NK-92 (cell line): ENCODE measurements at regions not wholly inside any gene's neighbourhood (a gene's known extent, or its start where the extent isn't known, plus 50 kb on each side); places are given as distances from the start of the nearest gene placed in this dataset.

Source experiments
- DNase-seq: peaks from one replicate; lab custom pipeline; 2025; ENCODE audit not compliant: unreplicated experiment; lab: John Stamatoyannopoulos, UW

- no peak for DNase-seq
These were observed 1054.3 kb upstream of the TENM4 start for GRCh38 chr11:80495116-80495515.

- no peak for DNase-seq
These were observed 1047.1 kb upstream of the TENM4 start for GRCh38 chr11:80487952-80488351.

GRCh38 chr11:80486678-80487077, 1045.8 kb upstream of the TENM4 start:
- DNase-seq = no peak

GRCh38 chr11:80477178-80477577, 1036.3 kb upstream of the TENM4 start:
- no peak for DNase-seq

- no peak for DNase-seq
These were observed 1032.7 kb upstream of the TENM4 start for GRCh38 chr11:80473562-80473961.

- no peak for DNase-seq
These were observed 1029.0 kb upstream of the TENM4 start for GRCh38 chr11:80469871-80470270.

DNA sequence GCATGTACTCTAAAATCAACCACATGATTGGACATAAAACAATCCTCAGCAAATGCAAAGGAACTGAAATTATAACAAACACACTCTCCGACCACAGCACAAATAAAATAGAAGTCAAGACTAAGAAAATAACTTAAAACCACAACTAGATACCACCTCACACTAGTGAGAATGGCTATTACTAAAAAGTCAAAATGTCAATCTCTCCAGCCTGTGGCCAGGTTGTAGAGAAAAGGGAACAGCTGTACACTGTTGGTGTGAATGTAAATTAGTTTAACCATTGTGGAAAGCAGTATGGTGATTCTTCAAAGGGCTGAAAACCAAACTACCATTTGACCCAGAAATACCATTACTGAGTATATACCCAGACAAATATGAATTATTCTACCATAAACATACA, 1025.7 kb upstream of the TENM4 start:
- DNase-seq = no peak

GRCh38 chr11:80462211-80462610, 1021.4 kb upstream of the TENM4 start:
- no peak for DNase-seq

GRCh38 chr11:80458376-80458775, 1017.5 kb upstream of the TENM4 start:
- no peak for DNase-seq

GRCh38 chr11:80457823-80458222, 1017.0 kb upstream of the TENM4 start:
- DNase-seq = no peak

GRCh38 chr11:80455818-80456217, 1015.0 kb upstream of the TENM4 start:
- DNase-seq = no peak

DNA sequence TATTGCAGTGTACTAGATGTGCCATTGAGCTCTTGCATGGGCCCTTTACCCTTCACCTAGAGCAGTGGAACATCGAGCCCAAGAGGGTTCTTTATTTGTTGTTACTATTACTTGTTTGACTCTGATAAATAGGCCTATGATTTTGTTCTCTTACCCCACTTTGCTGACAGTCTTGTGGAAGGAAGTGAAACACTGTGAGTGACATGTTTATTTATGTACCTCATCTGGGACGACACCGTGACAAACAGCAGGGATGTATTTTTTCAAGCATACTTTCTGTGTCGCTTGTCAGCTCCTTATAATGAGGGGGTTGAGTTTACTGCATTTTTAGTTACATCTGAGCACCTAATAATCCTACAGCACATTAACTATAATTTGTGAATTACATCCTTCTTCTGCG, 1010.3 kb upstream of the TENM4 start:
- DNase-seq = no peak

GRCh38 chr11:80448709-80449108, 1007.9 kb upstream of the TENM4 start:
- DNase-seq = no peak

GRCh38 chr11:80443177-80443576, 1002.3 kb upstream of the TENM4 start:
- no peak for DNase-seq

DNA sequence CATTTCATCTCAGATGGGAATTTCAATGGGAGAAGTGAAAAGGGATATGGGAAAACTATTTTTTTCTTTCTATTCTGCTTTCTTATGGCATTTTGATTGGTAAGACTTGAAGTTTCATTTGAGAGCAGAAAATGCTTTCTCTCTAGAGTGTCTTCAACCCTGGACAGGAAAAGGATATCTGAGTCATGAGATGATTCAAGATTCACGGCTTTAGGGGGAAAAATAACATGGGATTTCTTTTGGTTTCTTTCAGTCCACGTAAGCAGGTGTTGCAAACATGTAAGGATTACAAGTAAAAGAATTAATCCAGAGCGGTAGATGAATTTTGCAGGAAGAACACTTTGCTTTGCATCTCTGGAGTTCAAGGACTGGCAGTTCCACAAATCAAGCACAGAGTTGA, 1001.0 kb upstream of the TENM4 start:
- DNase-seq = no peak

DNA sequence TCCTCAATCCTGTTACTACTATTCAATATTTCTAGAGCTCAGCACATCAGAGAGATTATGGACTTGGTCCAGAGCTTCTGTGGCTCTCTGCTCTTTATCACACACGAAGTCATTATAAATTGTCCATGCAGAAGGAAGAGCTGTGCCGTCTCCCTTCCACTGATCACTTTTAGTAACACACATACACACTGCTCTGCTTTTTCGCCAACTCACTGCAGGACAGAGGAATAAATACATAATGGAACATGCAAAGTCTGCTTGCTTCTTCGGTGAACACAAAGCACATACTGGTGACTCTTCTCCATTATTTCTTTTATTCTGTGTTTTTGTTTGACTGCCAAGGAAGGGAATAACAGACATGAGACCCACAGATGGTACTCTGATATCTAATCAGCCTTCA, 1000.0 kb upstream of the TENM4 start:
- DNase-seq = no peak

- no peak for DNase-seq
These were observed 995.7 kb upstream of the TENM4 start for GRCh38 chr11:80436547-80436946.

GRCh38 chr11:80435345-80435744, 994.5 kb upstream of the TENM4 start:
- no peak for DNase-seq

DNA sequence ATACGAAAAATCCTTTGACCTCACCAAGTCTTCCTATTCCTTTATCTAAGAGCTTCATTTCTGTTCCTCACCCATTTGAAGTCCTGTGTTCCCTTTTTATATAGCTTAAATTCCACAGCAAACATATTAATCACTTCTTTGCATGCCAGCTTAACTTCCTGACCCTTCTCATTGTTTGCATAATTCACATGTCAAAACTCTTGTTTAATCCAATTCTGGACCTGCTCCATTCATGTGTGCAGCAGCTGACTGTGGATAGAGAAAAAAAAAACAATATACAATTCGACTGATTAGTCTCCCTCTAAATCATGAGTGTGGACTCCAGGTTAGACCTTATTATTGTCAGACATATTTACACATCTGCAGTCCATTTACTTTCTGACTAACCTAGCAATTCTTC, 991.2 kb upstream of the TENM4 start:
- no peak for DNase-seq

- DNase-seq = no peak
These were observed 983.3 kb upstream of the TENM4 start for GRCh38 chr11:80424012-80424695.

DNA sequence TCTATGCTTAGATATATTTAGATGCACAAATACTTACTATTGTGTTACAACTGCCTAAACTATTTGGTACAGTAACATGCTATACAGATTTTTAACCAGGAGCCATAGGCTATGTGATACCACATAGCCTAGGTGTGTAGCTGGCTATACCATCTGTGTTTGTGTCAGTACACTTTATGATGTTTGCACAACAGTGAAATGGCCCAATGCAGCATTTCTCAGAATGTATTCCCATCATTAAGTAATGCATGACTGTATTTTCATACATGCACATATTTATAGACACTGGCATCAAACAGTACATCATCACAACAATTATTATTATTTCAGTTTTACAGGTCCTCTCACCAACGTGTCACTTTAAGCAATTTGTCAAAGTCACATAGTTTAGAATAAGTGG, 979.5 kb upstream of the TENM4 start:
- no peak for DNase-seq

GRCh38 chr11:80417681-80418080, 976.9 kb upstream of the TENM4 start:
- no peak for DNase-seq

DNA sequence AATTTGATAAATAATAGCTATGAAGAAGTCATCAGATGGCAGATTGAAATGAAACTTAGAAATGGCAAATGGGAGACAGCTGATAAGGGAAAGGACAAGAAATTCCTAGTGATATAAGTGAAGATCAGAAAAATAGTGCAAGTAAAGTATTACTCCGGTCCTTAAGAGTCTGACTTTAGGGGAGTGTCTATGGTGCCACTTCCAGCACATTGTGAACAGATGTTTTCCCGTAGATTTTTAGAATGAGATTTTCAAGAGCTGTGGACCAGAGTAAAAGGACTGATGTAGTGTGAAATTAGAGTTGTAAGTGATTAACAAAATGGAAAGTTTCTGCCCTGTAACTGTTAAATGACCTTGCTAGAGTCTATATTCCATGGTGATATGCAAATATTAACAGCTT, 974.8 kb upstream of the TENM4 start:
- no peak for DNase-seq
